Cardiac fibroblast (primary cell): ENCODE measurements at regions not wholly inside any gene's neighbourhood (a gene's known extent, or its start where the extent isn't known, plus 50 kb on each side); places are given as distances from the start of the nearest gene placed in this dataset.

Source experiments
- DNase-seq, 2 donors: peaks; one replicate each; pipeline versions ENCODE4 v3.0.0 to v3.0.0-alpha.2; 2010; ENCODE audit warnings: low read depth in 2 of 2
- H3K4me3 ChIP-seq, 2 donors: replicated peaks in 1 of 2; 1 replicate in 1 of 2; 2 replicates in 1 of 2; pipeline ENCODE4 v1.5.1; 2011; ENCODE audit warnings: low read depth in 2 of 2, low read length in 2 of 2, mild to moderate bottlenecking in 2 of 2, moderate library complexity in 1 of 2
- CTCF ChIP-seq: IDR thresholded peaks from one replicate; pipeline ENCODE4 v1.5.1; 2011; ENCODE audit warnings: low read depth, mild to moderate bottlenecking, low read length, inconsistent platforms

- no peak for TF ChIP-seq CTCF
- DNase-seq: no peak
- H3K4me3 ChIP-seq: no peak overlapping the region
These were observed 1031.6 kb downstream of the KCNT2 start for GRCh38 chr1:195576641-195577040.

- H3K4me3 ChIP-seq: no peak overlapping the region
- DNase-seq: no peak
- no peak for TF ChIP-seq CTCF
These were observed 1033.7 kb downstream of the KCNT2 start for GRCh38 chr1:195574511-195574910.

GRCh38 chr1:195569934-195570333, 1038.3 kb downstream of the KCNT2 start:
- H3K4me3 ChIP-seq: no peak overlapping the region

GRCh38 chr1:195568389-195568788, 1039.9 kb downstream of the KCNT2 start:
- DNase-seq: no peak
- H3K4me3 ChIP-seq: no peak overlapping the region
- no peak for TF ChIP-seq CTCF

More at GRCh38 chr1:195569934-195570333, 1038.3 kb downstream of the KCNT2 start:
- no peak for DNase-seq
- TF ChIP-seq CTCF: no peak

- no peak for DNase-seq
- TF ChIP-seq CTCF: no peak
- H3K4me3 ChIP-seq: no peak overlapping the region
These were observed 1046.2 kb downstream of the KCNT2 start for GRCh38 chr1:195562074-195562473.

- no peak for TF ChIP-seq CTCF
These were observed 1058.0 kb downstream of the KCNT2 start for GRCh38 chr1:195550071-195550862.

GRCh38 chr1:195530961-195531360, 1077.3 kb downstream of the KCNT2 start:
- no peak for TF ChIP-seq CTCF
- no peak for DNase-seq
- no peak overlapping the region for H3K4me3 ChIP-seq

More at GRCh38 chr1:195550071-195550862, 1058.0 kb downstream of the KCNT2 start:
- no peak for DNase-seq
- no peak overlapping the region for H3K4me3 ChIP-seq
